NB4 (cell line): ENCODE measurements at regions not wholly inside any gene's neighbourhood (a gene's known extent, or its start where the extent isn't known, plus 50 kb on each side); places are given as distances from the start of the nearest gene placed in this dataset.

Experiments
- MYC ChIP-seq: IDR thresholded peaks from 2 replicates; pipeline ENCODE4 v1.6.1; 2011; ENCODE audit warnings: low read depth, low read length
- POLR2A ChIP-seq: IDR thresholded peaks from 2 replicates; pipeline ENCODE4 v1.6.1; 2011; ENCODE audit warnings: mild to moderate bottlenecking; ENCODE audit not compliant: insufficient read length; ENCODE audit errors: extremely low read depth
- TF ChIP-seq, protein P1 (sequence below): IDR thresholded peaks from one replicate; pipeline ENCODE4 v1.5.1; 2012; ENCODE audit warnings: low read depth, low read length
- TF ChIP-seq, protein P2 (sequence below): IDR thresholded peaks from 2 replicates; pipeline ENCODE4 v1.6.1; 2011; ENCODE audit warnings: low read depth, low read length

DNA sequence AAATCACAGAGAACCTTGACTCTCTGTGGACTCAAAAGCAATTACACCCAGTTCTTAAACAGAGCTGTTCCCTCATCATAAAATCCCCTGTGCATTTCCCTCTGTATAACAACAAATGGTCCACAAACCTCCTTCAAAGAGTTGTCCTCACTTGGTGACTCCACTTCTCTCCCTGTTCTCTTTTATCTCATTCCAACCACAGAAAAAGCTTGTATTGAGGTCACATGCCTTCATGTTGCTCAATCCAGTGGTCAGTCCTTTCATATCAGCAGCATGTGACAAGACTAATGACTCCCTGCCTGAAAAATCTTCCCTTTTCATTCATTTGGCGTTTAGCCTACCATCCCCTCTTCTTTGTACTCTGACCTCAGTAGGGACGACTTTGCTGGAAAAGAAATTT, 158.0 kb downstream of the DEPDC1B start:
- TF ChIP-seq, protein P1, sequence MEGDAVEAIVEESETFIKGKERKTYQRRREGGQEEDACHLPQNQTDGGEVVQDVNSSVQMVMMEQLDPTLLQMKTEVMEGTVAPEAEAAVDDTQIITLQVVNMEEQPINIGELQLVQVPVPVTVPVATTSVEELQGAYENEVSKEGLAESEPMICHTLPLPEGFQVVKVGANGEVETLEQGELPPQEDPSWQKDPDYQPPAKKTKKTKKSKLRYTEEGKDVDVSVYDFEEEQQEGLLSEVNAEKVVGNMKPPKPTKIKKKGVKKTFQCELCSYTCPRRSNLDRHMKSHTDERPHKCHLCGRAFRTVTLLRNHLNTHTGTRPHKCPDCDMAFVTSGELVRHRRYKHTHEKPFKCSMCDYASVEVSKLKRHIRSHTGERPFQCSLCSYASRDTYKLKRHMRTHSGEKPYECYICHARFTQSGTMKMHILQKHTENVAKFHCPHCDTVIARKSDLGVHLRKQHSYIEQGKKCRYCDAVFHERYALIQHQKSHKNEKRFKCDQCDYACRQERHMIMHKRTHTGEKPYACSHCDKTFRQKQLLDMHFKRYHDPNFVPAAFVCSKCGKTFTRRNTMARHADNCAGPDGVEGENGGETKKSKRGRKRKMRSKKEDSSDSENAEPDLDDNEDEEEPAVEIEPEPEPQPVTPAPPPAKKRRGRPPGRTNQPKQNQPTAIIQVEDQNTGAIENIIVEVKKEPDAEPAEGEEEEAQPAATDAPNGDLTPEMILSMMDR, result no peak
- TF ChIP-seq POLR2A, result no peak
- no peak for TF ChIP-seq MYC
- TF ChIP-seq, protein P2, sequence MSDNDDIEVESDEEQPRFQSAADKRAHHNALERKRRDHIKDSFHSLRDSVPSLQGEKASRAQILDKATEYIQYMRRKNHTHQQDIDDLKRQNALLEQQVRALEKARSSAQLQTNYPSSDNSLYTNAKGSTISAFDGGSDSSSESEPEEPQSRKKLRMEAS, result peak; percentile 79
